ENCODE measurements at regions not wholly inside any gene's neighbourhood (a gene's known extent, or its start where the extent isn't known, plus 50 kb on each side); places are given as distances from the start of the nearest gene placed in this dataset.
"Not testable (repeated sequence)": the region's sequence is repeated elsewhere in the genome, so short reads cannot be mapped to it uniquely, and the experiment has no call there.

DNA sequence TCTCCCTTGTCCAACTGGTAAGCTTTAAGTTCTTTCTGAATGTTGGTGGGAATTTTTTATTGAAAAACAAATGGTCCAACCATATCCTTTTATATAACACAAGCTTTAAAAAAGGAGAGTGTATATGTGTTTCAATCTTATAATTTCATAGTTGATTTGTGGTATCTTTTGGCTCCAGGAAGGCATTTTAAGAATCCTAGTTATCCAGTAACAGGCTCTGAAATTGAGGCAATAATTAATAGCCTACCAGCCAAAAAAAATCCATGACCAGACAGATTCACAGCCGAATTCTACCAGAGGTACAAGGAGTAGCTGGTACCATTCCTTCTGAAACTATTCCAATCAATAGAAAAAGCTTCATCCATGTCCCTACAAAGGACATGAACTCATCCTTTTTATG is 141.6 kb downstream of the FZD1 start:
- TF ChIP-seq EZH2 (IDR thresholded peaks at IDR 0.05; ENCODE audit: borderline replicate concordance, insufficient read depth, low read depth, low read length, poor library complexity, severe bottlenecking): not testable (repeated sequence)
- TF ChIP-seq, protein P1, sequence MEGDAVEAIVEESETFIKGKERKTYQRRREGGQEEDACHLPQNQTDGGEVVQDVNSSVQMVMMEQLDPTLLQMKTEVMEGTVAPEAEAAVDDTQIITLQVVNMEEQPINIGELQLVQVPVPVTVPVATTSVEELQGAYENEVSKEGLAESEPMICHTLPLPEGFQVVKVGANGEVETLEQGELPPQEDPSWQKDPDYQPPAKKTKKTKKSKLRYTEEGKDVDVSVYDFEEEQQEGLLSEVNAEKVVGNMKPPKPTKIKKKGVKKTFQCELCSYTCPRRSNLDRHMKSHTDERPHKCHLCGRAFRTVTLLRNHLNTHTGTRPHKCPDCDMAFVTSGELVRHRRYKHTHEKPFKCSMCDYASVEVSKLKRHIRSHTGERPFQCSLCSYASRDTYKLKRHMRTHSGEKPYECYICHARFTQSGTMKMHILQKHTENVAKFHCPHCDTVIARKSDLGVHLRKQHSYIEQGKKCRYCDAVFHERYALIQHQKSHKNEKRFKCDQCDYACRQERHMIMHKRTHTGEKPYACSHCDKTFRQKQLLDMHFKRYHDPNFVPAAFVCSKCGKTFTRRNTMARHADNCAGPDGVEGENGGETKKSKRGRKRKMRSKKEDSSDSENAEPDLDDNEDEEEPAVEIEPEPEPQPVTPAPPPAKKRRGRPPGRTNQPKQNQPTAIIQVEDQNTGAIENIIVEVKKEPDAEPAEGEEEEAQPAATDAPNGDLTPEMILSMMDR (IDR thresholded peaks at IDR 0.05): not testable (repeated sequence)
